ENCODE measurements at regions not wholly inside any gene's neighbourhood (a gene's known extent, or its start where the extent isn't known, plus 50 kb on each side); places are given as distances from the start of the nearest gene placed in this dataset.

- TF ChIP-seq CTCF (IDR thresholded peaks at IDR 0.05; ENCODE audit: low read depth, low read length, poor library complexity, severe bottlenecking) (no peak), EZH2phosphoT487 (IDR thresholded peaks at IDR 0.05; ENCODE audit: borderline replicate concordance, low read length) (no peak)
These were observed 753.1 kb downstream of the MAFB start for GRCh38 chr20:39935901-39936300.

All from DOHH2 (cell line).